GM19463 (cell line): ENCODE measurements at regions not wholly inside any gene's neighbourhood (a gene's known extent, or its start where the extent isn't known, plus 50 kb on each side); places are given as distances from the start of the nearest gene placed in this dataset.
A peak's percentile ranks its signal among the peaks of the same experiment; 100 is the strongest.
"Not testable (repeated sequence)": the region's sequence is repeated elsewhere in the genome, so short reads cannot be mapped to it uniquely, and the experiment has no call there.

Experiments
- ATAC-seq: cut with Tn5 transposase; IDR thresholded peaks from one replicate; pipeline ENCODE4 v1.9.1; 2021; ENCODE audit warnings: mild to moderate bottlenecking, moderate library complexity; ENCODE audit not compliant: unreplicated experiment

GRCh38 chr5:34261020-34261419 lies 218.0 kb upstream of the C1QTNF3 start:
- not testable (repeated sequence) for ATAC-seq

GRCh38 chr5:34266151-34266550 lies 223.1 kb upstream of the C1QTNF3 start:
- ATAC-seq, result not testable (repeated sequence)

- ATAC-seq, result not testable (repeated sequence)
Measured at GRCh38 chr5:34296759-34297158, 253.7 kb upstream of the C1QTNF3 start.

GRCh38 chr5:34329201-34329600 lies 286.2 kb upstream of the C1QTNF3 start:
- not testable (repeated sequence) for ATAC-seq

GRCh38 chr5:34329611-34330108 lies 286.6 kb upstream of the C1QTNF3 start:
- not testable (repeated sequence) for ATAC-seq

GRCh38 chr5:34331928-34332454 lies 289.0 kb upstream of the C1QTNF3 start:
- not testable (repeated sequence) for ATAC-seq

GRCh38 chr5:34339408-34340001 lies 296.5 kb upstream of the C1QTNF3 start:
- not testable (repeated sequence) for ATAC-seq

GRCh38 chr5:34354440-34354839 lies 301.7 kb upstream of the RAI14 start:
- ATAC-seq, result not testable (repeated sequence)

- not testable (repeated sequence) for ATAC-seq
Measured at GRCh38 chr5:34371417-34371816, 284.7 kb upstream of the RAI14 start.

GRCh38 chr5:34371817-34372216 lies 284.3 kb upstream of the RAI14 start:
- ATAC-seq, result not testable (repeated sequence)

- not testable (repeated sequence) for ATAC-seq
Measured at GRCh38 chr5:34372739-34373138, 283.4 kb upstream of the RAI14 start.

- ATAC-seq, result not testable (repeated sequence)
Measured at GRCh38 chr5:34377651-34378050, 278.5 kb upstream of the RAI14 start.

GRCh38 chr5:34378498-34378897 lies 277.6 kb upstream of the RAI14 start:
- ATAC-seq, result not testable (repeated sequence)

- not testable (repeated sequence) for ATAC-seq
Measured at GRCh38 chr5:34388754-34389153, 267.4 kb upstream of the RAI14 start.

GRCh38 chr5:34409373-34409772 lies 246.8 kb upstream of the RAI14 start:
- no peak for ATAC-seq

- no peak for ATAC-seq
Measured at GRCh38 chr5:34410411-34411139, 245.6 kb upstream of the RAI14 start.

GRCh38 chr5:34411470-34412346 lies 244.4 kb upstream of the RAI14 start:
- ATAC-seq, result no peak

GRCh38 chr5:34412736-34413135 lies 243.4 kb upstream of the RAI14 start:
- ATAC-seq, result no peak

- peak; percentile 100 for ATAC-seq
Measured at GRCh38 chr5:34415559-34416198, 240.4 kb upstream of the RAI14 start.

GRCh38 chr5:34416501-34417008 lies 239.6 kb upstream of the RAI14 start:
- no peak for ATAC-seq
